Spinal cord (tissue), 9 donors: ENCODE measurements at regions not wholly inside any gene's neighbourhood (a gene's known extent, or its start where the extent isn't known, plus 50 kb on each side); places are given as distances from the start of the nearest gene placed in this dataset.

Experiments used
- DNase-seq, 6 donors: peaks; one replicate each; pipeline versions ENCODE4 v3.0.0 to v3.0.0-alpha.2; 2013 to 2015; ENCODE audit warnings: low spot score in 6 of 6, low read depth in 4 of 6
- H3K27ac ChIP-seq: one replicate; pipeline ENCODE4 v1.5.1; 2013; ENCODE audit warnings: low read depth, low read length, control low read depth
- H3K27me3 ChIP-seq: one replicate; pipeline ENCODE4 v1.6.1; 2013; ENCODE audit warnings: low read length; ENCODE audit not compliant: control insufficient read depth, insufficient read depth
- H3K36me3 ChIP-seq: one replicate; pipeline ENCODE4 v1.6.1; 2013; ENCODE audit warnings: low read length; ENCODE audit not compliant: control insufficient read depth, insufficient read depth
- H3K4me1 ChIP-seq: one replicate; pipeline ENCODE4 v1.6.1; 2013; ENCODE audit warnings: low read length; ENCODE audit not compliant: control insufficient read depth, insufficient read depth
- H3K4me3 ChIP-seq: one replicate; pipeline ENCODE4 v1.5.1; 2013; ENCODE audit warnings: low read depth, low read length, control low read depth
- H3K9me3 ChIP-seq: one replicate; pipeline ENCODE4 v1.6.1; 2013; ENCODE audit warnings: low read length; ENCODE audit not compliant: control insufficient read depth, insufficient read depth
- WGBS: methylation state at CpG from one replicate; pipeline ENCODE4 v1.1.5; 2013; ENCODE audit warnings: missing lambda C conversion rate; ENCODE audit not compliant: insufficient coverage; 5-methylcytosine and 5-hydroxymethylcytosine counted together
- donor health status: healthy.

GRCh38 chr2:129763190-129763846 lies 216.1 kb upstream of the RAB6C start:
- no peaks in the 10 kb centered on the region for H3K36me3 ChIP-seq
- 96% methylated on average over 7 of the region's 10 CpGs for whole genome bisulfite sequencing
- no peaks in the 10 kb centered on the region for H3K27me3 ChIP-seq
- H3K27ac ChIP-seq: no peak overlapping the region
- peaks cover 34% of the 10 kb centered on the region for H3K4me1 ChIP-seq
- no peaks in the 10 kb centered on the region for H3K9me3 ChIP-seq
- no peak overlapping the region for H3K4me3 ChIP-seq
- DNase-seq: no peak

GRCh38 chr2:129763966-129764365 lies 215.5 kb upstream of the RAB6C start:
- DNase-seq: no peak
- Histone ChIP-seq H3K4me1 (peaks cover 30% of the 10 kb centered on the region), H3K27me3 (no peaks in the 10 kb centered on the region), H3K9me3 (no peaks in the 10 kb centered on the region), H3K4me3 (no peak overlapping the region), H3K36me3 (no peaks in the 10 kb centered on the region), H3K27ac (no peak overlapping the region)
- WGBS: 75% methylated on average over 3 of the region's 5 CpGs

DNA sequence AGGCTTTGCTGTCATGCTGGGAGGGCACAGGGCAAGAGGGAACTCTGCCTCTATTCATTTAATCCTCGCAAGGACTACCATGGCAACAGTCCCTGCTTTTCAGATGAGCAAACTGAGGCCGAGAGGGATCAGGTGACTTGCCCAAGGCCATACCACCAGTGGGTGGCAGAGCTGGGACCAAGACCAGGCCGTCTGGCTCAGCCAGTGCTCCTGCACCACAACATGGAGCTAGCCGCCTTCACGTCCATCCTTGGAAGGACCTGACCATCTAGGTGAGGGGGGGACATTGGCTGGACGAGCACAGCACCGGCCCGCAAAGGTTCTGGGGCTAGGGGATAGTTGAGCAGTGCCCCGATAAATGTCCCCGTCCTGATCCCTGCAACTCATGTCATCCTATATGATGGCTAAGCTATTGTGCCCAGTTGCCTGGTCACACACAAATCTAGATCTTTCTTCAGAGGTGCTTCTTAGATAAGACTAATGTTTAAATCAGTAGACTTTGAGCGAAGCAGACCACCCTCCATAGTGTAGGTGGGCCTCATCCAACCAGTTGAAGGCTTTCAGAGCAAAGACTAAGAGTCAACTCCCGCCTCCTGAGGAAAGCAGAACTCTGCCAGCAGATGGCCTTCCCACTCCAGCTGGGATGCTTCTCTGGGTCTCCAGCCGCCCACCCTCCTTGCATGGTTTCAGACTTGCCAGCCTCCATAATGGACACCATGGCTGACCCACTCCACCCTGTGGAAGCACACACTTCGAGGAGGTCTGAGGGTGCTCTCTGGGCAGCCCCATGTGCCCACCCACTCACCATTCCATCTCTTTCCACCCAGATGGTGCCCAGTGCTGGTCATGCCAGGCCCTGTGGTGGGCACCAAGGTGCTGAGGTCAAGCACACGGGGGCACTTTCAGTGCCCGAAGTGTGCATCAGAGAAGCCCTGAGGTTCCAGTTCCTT lies 214.8 kb upstream of the RAB6C start:
- H3K27ac ChIP-seq: no peak overlapping the region
- H3K4me1 ChIP-seq: peaks cover 26% of the 10 kb centered on the region
- DNase-seq: no peak
- no peaks in the 10 kb centered on the region for H3K27me3 ChIP-seq
- no peaks in the 10 kb centered on the region for H3K9me3 ChIP-seq
- H3K4me3 ChIP-seq: no peak overlapping the region
- H3K36me3 ChIP-seq: no peaks in the 10 kb centered on the region
- 88% methylated on average over 14 of the region's 16 CpGs for WGBS

- Histone ChIP-seq H3K4me3 (no peak overlapping the region), H3K36me3 (no peaks in the 10 kb centered on the region), H3K4me1 (peaks cover 26% of the 10 kb centered on the region), H3K9me3 (no peaks in the 10 kb centered on the region), H3K27ac (no peak overlapping the region), H3K27me3 (no peaks in the 10 kb centered on the region)
- 62% methylated on average over 4 of the region's 4 CpGs for WGBS
- DNase-seq: no peak
Measured at GRCh38 chr2:129765326-129765677, 214.2 kb upstream of the RAB6C start.

- DNase-seq: no peak
- H3K9me3 ChIP-seq: no peaks in the 10 kb centered on the region
- no peak overlapping the region for H3K4me3 ChIP-seq
- H3K4me1 ChIP-seq: peaks cover 26% of the 10 kb centered on the region
- H3K36me3 ChIP-seq: no peaks in the 10 kb centered on the region
- H3K27ac ChIP-seq: no peak overlapping the region
- H3K27me3 ChIP-seq: no peaks in the 10 kb centered on the region
- WGBS: 22% methylated on average over 5 of the region's 16 CpGs
Measured at GRCh38 chr2:129765678-129766351, 213.7 kb upstream of the RAB6C start.

- Histone ChIP-seq H3K4me1 (peaks cover 26% of the 10 kb centered on the region), H3K27me3 (no peaks in the 10 kb centered on the region), H3K4me3 (no peak overlapping the region), H3K27ac (no peak overlapping the region), H3K9me3 (no peaks in the 10 kb centered on the region), H3K36me3 (no peaks in the 10 kb centered on the region)
- WGBS: 70% methylated on average over 14 of the region's 16 CpGs
- no peak for DNase-seq
Measured at GRCh38 chr2:129766374-129766993, 213.0 kb upstream of the RAB6C start.

DNA sequence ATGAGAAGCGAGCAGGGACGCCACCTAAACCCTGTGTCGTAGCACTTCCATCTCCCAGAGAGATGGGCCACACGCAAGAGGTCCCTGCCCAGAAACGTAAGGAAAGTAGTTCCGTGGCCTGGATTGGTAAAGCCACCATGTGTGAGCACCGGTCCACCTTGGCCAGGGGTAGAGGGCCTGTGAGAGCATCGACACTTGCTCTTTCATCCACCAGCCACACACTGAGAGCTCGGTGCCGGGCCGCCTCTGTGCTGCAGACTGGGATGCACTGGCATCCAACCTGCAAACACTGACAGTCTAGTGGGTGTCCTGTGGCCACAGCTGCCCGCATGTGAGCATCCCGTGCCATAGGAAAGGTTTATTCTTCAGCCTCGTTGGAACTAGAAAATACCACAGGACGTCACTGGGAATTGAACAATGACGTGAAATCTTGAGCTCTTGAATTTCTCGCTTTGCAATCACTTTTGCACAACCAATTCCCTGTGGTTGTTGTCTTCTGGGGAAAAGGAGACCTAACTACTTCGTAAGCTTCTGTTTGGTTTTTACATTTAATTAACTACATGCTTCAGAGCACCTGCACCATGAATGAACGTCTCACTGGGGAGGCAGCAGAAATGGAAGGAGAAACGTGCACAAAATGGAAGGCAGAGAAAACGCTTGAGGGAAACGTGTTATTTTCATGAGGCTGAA lies 212.0 kb upstream of the RAB6C start:
- DNase-seq: peak in 1 of 6 donors; percentile 82
- no peak overlapping the region for H3K4me3 ChIP-seq
- H3K27me3 ChIP-seq: no peaks in the 10 kb centered on the region
- no peak overlapping the region for H3K27ac ChIP-seq
- H3K4me1 ChIP-seq: peaks cover 26% of the 10 kb centered on the region
- 79% methylated on average over 18 of the region's 22 CpGs for WGBS
- H3K9me3 ChIP-seq: no peaks in the 10 kb centered on the region
- H3K36me3 ChIP-seq: no peaks in the 10 kb centered on the region

DNA sequence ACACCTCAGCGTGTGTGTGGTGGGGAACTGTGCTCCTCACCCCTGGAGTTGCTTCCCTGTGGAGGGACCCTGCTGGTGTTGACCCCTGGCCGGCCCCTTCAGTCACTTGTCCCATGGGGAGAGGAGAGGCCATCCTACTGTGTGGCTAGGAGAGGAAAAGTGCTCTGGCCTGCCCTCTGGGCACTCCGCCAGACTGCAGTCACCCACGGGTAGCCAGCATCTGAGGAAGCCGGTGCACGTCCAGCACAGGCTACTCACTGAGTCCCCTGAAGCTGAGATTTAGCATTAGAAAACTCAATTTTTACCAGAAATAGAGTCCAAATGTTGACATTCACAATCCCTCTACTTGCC lies 211.5 kb upstream of the RAB6C start:
- Histone ChIP-seq H3K9me3 (no peaks in the 10 kb centered on the region), H3K4me1 (peaks cover 26% of the 10 kb centered on the region), H3K27me3 (no peaks in the 10 kb centered on the region), H3K27ac (no peak overlapping the region), H3K36me3 (no peaks in the 10 kb centered on the region), H3K4me3 (no peak overlapping the region)
- no peak for DNase-seq
- 42% methylated on average over 6 of the region's 6 CpGs for WGBS
